WI38 (cell line): ENCODE measurements at regions not wholly inside any gene's neighbourhood (a gene's known extent, or its start where the extent isn't known, plus 50 kb on each side); places are given as distances from the start of the nearest gene placed in this dataset.

Source experiments
- H3K4me3 ChIP-seq: 2 replicates; pipeline ENCODE4 v1.5.1; 2011; ENCODE audit warnings: low read depth, mild to moderate bottlenecking, control low read depth, low read length
- CTCF ChIP-seq: IDR thresholded peaks from 2 replicates; pipeline ENCODE4 v1.5.1; 2012; ENCODE audit warnings: low read depth, mild to moderate bottlenecking, control low read depth, low read length

- no peak overlapping the region for H3K4me3 ChIP-seq
- no peak for TF ChIP-seq CTCF
These were observed 472.2 kb downstream of the SOX6 start for GRCh38 chr11:15884141-15884540.

DNA sequence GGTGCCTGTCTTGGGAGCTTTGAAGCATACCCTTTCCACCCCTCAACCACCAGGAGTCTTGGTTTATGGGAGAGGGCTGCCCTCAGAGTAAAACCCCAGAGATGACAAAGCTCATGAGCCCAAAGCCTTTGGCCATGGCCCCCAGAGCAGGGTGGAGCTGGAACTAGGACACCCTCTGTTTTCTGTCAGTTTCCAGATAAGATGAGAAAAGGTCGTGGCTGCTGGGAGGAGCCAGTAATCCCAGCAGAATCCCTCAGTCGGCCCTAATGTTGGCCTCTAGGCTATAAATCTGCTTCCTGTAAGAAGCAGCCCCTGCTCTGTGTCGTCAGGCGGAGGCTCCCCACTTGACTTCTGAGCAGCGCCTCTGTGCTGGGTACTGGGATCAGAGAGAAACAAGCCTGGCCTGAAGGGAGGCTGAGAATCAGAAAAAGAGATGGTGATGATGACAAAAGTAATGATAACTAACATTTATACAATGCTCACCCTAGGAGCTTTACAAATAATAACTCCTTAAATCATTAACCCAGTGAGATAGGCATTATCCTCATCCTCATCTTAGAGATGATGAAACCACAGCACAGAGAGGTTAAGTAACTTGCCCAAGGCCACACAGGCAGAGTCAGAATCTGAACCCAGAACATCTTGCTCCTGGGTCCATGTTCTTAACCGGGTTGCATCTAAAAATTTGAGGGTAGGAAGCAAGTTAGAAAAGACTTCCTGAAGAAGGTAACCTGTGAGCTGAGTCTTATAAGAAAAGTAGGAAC lies 471.4 kb downstream of the SOX6 start:
- no peak overlapping the region for H3K4me3 ChIP-seq
- no peak for TF ChIP-seq CTCF

GRCh38 chr11:15885854-15886253 lies 470.5 kb downstream of the SOX6 start:
- H3K4me3 ChIP-seq = no peak overlapping the region
- no peak for TF ChIP-seq CTCF

DNA sequence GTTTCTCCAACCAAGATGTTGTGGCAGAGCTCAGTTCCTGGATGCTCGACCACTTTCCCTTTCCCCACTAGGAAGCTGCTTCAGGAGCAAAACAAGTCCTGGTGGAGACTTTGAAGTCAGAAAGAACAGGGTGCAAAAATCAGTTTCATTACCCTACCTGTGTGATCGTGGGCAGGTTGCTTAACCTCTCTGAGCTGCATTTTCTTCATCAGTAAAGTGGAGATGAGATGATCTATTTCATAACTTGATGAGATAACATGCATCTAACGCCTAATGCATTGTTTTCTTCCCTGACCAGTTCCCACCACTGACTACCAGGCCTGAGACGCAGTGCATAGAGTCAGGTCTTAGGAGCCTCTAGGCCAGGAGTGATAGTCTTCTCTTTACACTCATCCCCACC lies 470.0 kb downstream of the SOX6 start:
- no peak for TF ChIP-seq CTCF
- H3K4me3 ChIP-seq = no peak overlapping the region

- no peak overlapping the region for H3K4me3 ChIP-seq
- no peak for TF ChIP-seq CTCF
These were observed 469.5 kb downstream of the SOX6 start for GRCh38 chr11:15886866-15887265.

- H3K4me3 ChIP-seq = no peak overlapping the region
- no peak for TF ChIP-seq CTCF
These were observed 467.6 kb downstream of the SOX6 start for GRCh38 chr11:15888556-15889345.
